ENCODE measurements at regions not wholly inside any gene's neighbourhood (a gene's known extent, or its start where the extent isn't known, plus 50 kb on each side); places are given as distances from the start of the nearest gene placed in this dataset.

- TF ChIP-seq CTCF (conservative IDR thresholded peaks at IDR 0.05), result no peak
- TF ChIP-seq EZH2 (IDR thresholded peaks at IDR 0.05; ENCODE audit: low read depth), result no peak
Observed at GRCh38 chr9:38195737-38196161, 126.7 kb upstream of the SHB start.
